VCaP (cell line): ENCODE measurements at regions not wholly inside any gene's neighbourhood (a gene's known extent, or its start where the extent isn't known, plus 50 kb on each side); places are given as distances from the start of the nearest gene placed in this dataset.

Source experiments
- H3K27ac ChIP-seq: fragments of 450-650 bp; 2 replicates; pipeline ENCODE4 v1.5.1; 2017
- TF ChIP-seq, protein P1 (sequence below): fragments of 450-650 bp; conservative IDR thresholded peaks from 2 replicates; pipeline ENCODE4 v1.5.1; 2017; ENCODE audit warnings: mild to moderate bottlenecking, moderate library complexity

- peak overlapping the region; percentile 89 for H3K27ac ChIP-seq
- TF ChIP-seq, protein P1, sequence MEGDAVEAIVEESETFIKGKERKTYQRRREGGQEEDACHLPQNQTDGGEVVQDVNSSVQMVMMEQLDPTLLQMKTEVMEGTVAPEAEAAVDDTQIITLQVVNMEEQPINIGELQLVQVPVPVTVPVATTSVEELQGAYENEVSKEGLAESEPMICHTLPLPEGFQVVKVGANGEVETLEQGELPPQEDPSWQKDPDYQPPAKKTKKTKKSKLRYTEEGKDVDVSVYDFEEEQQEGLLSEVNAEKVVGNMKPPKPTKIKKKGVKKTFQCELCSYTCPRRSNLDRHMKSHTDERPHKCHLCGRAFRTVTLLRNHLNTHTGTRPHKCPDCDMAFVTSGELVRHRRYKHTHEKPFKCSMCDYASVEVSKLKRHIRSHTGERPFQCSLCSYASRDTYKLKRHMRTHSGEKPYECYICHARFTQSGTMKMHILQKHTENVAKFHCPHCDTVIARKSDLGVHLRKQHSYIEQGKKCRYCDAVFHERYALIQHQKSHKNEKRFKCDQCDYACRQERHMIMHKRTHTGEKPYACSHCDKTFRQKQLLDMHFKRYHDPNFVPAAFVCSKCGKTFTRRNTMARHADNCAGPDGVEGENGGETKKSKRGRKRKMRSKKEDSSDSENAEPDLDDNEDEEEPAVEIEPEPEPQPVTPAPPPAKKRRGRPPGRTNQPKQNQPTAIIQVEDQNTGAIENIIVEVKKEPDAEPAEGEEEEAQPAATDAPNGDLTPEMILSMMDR: no peak
These were observed 113.8 kb upstream of the CCDC54 start for GRCh38 chr3:107263269-107264021.

- H3K27ac ChIP-seq: peak overlapping the region; percentile 89
- TF ChIP-seq, protein P1: no peak
These were observed 112.4 kb upstream of the CCDC54 start for GRCh38 chr3:107264888-107265287.

DNA sequence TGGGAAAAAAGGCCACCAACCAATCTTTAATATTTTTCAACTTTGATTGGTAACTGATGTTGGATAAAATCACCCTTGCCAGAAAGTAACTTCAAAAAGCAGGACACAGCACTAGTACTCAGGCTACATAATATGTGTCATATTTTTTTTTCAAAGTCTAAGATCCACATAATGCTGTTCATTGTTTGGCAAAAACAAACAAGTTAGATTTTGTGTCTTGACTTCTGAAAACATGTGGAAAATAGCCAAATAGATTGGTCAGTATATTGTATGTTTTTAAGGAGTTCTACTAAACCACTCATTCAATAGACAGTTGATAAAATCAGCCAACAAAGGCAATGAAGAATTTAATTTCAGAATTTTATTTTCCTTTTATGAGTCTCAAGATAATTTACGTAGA lies 111.7 kb upstream of the CCDC54 start:
- TF ChIP-seq, protein P1: no peak
- H3K27ac ChIP-seq: peak overlapping the region; percentile 89

GRCh38 chr3:107268469-107268868 lies 108.8 kb upstream of the CCDC54 start:
- TF ChIP-seq, protein P1: no peak

DNA sequence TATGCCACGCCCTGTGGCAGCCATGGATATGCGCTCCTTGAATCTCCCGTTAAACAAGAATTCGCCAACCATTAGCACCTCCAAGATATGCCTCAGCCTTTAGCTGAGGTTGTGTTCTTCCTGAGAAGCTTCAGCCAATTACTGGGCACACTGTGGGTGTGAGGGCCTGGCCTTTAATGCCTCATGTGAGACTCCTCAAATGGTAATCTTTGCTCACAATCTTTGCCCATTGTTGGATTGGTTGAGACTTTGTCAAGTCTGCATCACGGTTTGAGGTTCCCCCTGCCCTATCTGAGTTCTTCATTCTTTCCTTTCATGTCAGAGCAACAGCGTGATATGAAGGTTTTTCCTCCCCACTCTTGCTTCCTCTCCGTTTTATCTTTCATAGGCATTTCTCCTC lies 108.1 kb upstream of the CCDC54 start:
- no peak overlapping the region for H3K27ac ChIP-seq
- TF ChIP-seq, protein P1: no peak

More at GRCh38 chr3:107268469-107268868, 108.8 kb upstream of the CCDC54 start:
- no peak overlapping the region for H3K27ac ChIP-seq

DNA sequence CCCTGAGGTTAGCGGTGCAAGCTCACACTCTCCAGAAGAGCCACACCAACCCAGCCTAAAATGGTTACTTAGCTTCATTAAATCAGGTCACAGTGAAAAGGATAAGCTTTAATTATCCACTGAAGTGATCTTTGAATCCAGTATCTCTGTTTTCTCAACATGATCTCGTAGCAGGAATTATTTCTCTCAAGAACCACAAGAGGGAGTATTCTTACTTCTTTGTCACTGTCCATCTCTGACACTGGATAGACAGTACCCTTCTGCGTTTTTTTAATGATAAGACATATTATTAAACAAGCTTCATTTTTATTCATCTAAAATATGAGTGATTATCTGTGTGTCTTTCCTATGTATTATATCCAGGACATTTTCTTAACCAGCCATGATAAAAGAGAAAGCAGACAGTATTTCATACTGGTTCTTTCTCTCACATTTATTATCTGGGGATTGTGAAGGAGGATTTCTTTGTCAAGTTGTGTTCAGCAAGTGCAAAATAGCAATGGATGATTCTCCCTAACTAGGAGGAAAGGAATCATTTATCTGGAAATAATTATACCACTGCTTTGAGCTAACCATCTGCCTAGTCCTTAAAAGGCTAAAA lies 105.4 kb upstream of the CCDC54 start:
- no peak overlapping the region for H3K27ac ChIP-seq
- TF ChIP-seq, protein P1: peak; percentile 84

DNA sequence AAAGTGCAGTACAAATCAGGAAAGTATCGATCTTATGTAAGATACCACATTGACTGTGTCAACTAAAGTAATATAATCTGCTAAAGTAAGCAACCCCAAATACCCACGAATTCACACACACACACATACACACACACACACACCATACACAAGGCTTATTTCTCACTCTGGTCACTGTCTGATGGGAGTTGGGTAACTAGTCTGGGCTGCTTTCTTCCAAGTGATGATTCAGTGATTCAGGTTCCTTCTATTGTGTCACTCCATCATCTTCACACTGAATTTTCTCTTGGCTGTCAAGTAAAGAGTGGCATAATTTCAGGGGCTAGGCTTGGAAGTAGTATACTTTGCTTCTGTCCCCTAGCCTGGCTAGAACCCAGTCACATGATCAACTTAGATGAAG lies 104.8 kb upstream of the CCDC54 start:
- TF ChIP-seq, protein P1: no peak

More for the DNA sequence above, 104.8 kb upstream of the CCDC54 start:
- H3K27ac ChIP-seq: no peak overlapping the region
